Panc1 (cell line): ENCODE measurements at regions not wholly inside any gene's neighbourhood (a gene's known extent, or its start where the extent isn't known, plus 50 kb on each side); places are given as distances from the start of the nearest gene placed in this dataset.

ENCODE experiments used
- POLR2AphosphoS5 ChIP-seq: IDR thresholded peaks from 2 replicates; pipeline ENCODE4 v1.6.1; 2012; ENCODE audit warnings: mild to moderate bottlenecking, low read depth, low read length, moderate library complexity
- SIN3A ChIP-seq: IDR thresholded peaks from 2 replicates; pipeline ENCODE4 v1.6.1; 2012; ENCODE audit warnings: low read depth, mild to moderate bottlenecking, low read length, moderate library complexity, borderline replicate concordance; ENCODE audit not compliant: insufficient read depth
- TCF7L2 ChIP-seq: IDR thresholded peaks from 2 replicates; pipeline ENCODE4 v1.6.1; 2011; ENCODE audit warnings: mild to moderate bottlenecking, low read depth, low read length, inconsistent platforms
- TF ChIP-seq, protein P1 (sequence below): fragments of 450-650 bp; IDR thresholded peaks from 2 replicates; pipeline ENCODE4 v1.5.1; 2017; ENCODE audit warnings: mild to moderate bottlenecking
- TF ChIP-seq, protein P2 (sequence below), 2 experiments: IDR thresholded peaks; 2 replicates each; pipeline ENCODE4 v1.6.1; 2011 to 2012; ENCODE audit warnings: low read depth in 2 of 2, control low read depth in 1 of 2, low read length in 1 of 2, mild to moderate bottlenecking in 1 of 2, moderate library complexity in 1 of 2; ENCODE audit not compliant: insufficient read depth in 1 of 2

DNA sequence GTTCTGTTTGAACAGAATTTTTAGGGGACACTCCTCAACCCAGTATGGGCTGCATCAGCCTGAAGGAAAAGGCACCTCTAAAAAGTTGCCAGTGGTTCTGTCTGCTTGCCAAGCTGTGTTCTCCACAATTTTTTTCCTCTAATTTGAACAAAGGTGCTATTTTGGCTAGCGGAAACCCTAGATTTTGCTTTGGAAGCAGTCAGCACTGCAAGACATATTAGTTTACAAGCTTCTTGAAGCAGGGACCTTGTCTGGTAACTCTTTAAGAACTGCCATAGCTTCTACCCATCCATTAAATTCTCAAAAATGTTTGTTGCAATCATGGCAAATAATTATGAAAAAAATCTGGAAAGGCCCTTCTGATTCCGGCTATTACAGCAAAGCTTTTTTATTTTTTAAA, 75.6 kb upstream of the HEPHL1 start:
- TF ChIP-seq, protein P1, sequence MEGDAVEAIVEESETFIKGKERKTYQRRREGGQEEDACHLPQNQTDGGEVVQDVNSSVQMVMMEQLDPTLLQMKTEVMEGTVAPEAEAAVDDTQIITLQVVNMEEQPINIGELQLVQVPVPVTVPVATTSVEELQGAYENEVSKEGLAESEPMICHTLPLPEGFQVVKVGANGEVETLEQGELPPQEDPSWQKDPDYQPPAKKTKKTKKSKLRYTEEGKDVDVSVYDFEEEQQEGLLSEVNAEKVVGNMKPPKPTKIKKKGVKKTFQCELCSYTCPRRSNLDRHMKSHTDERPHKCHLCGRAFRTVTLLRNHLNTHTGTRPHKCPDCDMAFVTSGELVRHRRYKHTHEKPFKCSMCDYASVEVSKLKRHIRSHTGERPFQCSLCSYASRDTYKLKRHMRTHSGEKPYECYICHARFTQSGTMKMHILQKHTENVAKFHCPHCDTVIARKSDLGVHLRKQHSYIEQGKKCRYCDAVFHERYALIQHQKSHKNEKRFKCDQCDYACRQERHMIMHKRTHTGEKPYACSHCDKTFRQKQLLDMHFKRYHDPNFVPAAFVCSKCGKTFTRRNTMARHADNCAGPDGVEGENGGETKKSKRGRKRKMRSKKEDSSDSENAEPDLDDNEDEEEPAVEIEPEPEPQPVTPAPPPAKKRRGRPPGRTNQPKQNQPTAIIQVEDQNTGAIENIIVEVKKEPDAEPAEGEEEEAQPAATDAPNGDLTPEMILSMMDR, result no peak
- TF ChIP-seq SIN3A (no peak), POLR2AphosphoS5 (no peak), TCF7L2 (no peak)
- TF ChIP-seq, protein P2, sequence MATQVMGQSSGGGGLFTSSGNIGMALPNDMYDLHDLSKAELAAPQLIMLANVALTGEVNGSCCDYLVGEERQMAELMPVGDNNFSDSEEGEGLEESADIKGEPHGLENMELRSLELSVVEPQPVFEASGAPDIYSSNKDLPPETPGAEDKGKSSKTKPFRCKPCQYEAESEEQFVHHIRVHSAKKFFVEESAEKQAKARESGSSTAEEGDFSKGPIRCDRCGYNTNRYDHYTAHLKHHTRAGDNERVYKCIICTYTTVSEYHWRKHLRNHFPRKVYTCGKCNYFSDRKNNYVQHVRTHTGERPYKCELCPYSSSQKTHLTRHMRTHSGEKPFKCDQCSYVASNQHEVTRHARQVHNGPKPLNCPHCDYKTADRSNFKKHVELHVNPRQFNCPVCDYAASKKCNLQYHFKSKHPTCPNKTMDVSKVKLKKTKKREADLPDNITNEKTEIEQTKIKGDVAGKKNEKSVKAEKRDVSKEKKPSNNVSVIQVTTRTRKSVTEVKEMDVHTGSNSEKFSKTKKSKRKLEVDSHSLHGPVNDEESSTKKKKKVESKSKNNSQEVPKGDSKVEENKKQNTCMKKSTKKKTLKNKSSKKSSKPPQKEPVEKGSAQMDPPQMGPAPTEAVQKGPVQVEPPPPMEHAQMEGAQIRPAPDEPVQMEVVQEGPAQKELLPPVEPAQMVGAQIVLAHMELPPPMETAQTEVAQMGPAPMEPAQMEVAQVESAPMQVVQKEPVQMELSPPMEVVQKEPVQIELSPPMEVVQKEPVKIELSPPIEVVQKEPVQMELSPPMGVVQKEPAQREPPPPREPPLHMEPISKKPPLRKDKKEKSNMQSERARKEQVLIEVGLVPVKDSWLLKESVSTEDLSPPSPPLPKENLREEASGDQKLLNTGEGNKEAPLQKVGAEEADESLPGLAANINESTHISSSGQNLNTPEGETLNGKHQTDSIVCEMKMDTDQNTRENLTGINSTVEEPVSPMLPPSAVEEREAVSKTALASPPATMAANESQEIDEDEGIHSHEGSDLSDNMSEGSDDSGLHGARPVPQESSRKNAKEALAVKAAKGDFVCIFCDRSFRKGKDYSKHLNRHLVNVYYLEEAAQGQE (IDR thresholded peaks at IDR 0.05; ENCODE audit: insufficient read depth in 1 of 2, low read depth in 2 of 2, low read length in 1 of 2), result no peak
